Neutrophil (primary cell): ENCODE measurements at regions not wholly inside any gene's neighbourhood (a gene's known extent, or its start where the extent isn't known, plus 50 kb on each side); places are given as distances from the start of the nearest gene placed in this dataset.

ENCODE experiments used
- H3K27ac ChIP-seq: fragments of 200-600 bp; sonication (generic); 2 replicates; pipeline ENCODE4 v1.5.1; 2016; ENCODE audit warnings: mild to moderate bottlenecking, moderate library complexity
- H3K27me3 ChIP-seq: fragments of 200-600 bp; sonication (generic); 2 replicates; pipeline ENCODE4 v1.6.0; 2016; ENCODE audit warnings: mild to moderate bottlenecking
- H3K36me3 ChIP-seq: fragments of 200-600 bp; sonication (generic); 2 replicates; pipeline ENCODE4 v1.5.1; 2017
- H3K4me1 ChIP-seq, 2 experiments: fragments of 200-600 bp in 1 of 2; sonication (generic) in 1 of 2; 1 replicate in 1 of 2; 2 replicates in 1 of 2; pipeline versions ENCODE4 v1.5.1 to v1.6.1; 2013 to 2016; ENCODE audit warnings: low read depth in 1 of 2, low read length in 1 of 2, mild to moderate bottlenecking in 1 of 2, moderate library complexity in 1 of 2; ENCODE audit not compliant: control insufficient read depth in 1 of 2, insufficient read depth in 1 of 2
- H3K4me3 ChIP-seq, 2 experiments: fragments of 200-600 bp in 1 of 2; sonication (generic) in 1 of 2; 1 replicate in 1 of 2; 2 replicates in 1 of 2; pipeline ENCODE4 v1.5.1; 2013 to 2016; ENCODE audit warnings: low read depth in 1 of 2, low read length in 1 of 2, mild to moderate bottlenecking in 1 of 2, moderate library complexity in 1 of 2
- H3K9me3 ChIP-seq: fragments of 200-600 bp; sonication (generic); 2 replicates; pipeline ENCODE4 v1.5.1; 2016
- CTCF ChIP-seq: fragments of 200-600 bp; sonication (generic); IDR thresholded peaks from 2 replicates; pipeline ENCODE4 v1.5.1; 2016; ENCODE audit warnings: antibody characterized with exemption

- H3K9me3 ChIP-seq, result no peaks in the 10 kb centered on the region
- no peak for TF ChIP-seq CTCF
- H3K4me3 ChIP-seq, result no peak overlapping the region
- H3K27me3 ChIP-seq, result no peaks in the 10 kb centered on the region
- H3K36me3 ChIP-seq, result no peaks in the 10 kb centered on the region
- H3K27ac ChIP-seq, result no peak overlapping the region
- H3K4me1 ChIP-seq, result no peaks in the 10 kb centered on the region
Observed at GRCh38 chr22:49295465-49295743, 532.3 kb downstream of the BRD1 start.

DNA sequence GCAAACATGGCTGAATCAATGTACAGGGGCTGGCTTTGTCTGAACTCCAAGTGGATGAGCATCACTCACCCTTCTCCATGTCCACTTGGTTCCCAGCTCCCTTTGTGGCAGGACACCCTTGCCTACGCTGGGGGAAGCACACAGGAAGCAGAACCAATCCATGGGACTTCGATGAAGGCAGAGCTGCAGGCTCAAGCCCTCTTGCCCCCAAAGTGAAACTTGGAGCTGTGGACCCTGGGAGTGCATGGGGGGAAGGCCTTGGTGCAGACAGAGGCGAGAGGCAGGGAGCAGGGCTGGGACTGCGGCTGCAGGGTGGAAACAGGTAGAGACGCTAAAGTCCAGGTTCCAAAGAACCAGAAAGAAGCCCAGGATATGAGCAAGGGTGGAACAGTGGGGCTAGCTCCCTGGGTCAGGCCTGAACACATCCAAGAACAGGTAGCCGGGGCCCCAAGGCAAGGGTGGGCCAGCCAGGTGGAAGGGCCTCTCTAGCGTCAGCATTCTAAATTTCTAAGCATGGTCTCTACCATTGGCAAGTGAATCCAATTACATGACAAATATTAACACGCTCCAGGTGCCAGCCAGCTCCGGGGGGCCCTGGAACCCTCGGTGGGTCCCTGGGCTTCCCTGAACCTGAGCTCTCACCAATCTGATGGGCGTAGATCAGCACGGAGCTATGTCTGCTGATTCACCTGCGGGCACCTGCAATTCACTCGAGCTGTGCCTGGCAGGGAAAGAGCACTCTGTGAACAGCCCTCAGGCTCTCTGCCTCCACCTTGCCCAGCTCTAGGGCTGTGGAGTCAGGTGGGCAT lies 532.8 kb downstream of the BRD1 start:
- H3K4me3 ChIP-seq, result no peak overlapping the region
- TF ChIP-seq CTCF, result no peak
- no peaks in the 10 kb centered on the region for H3K36me3 ChIP-seq
- no peaks in the 10 kb centered on the region for H3K27me3 ChIP-seq
- H3K9me3 ChIP-seq, result no peaks in the 10 kb centered on the region
- H3K27ac ChIP-seq, result no peak overlapping the region
- no peaks in the 10 kb centered on the region for H3K4me1 ChIP-seq

GRCh38 chr22:49292909-49293308 lies 534.8 kb downstream of the BRD1 start:
- H3K9me3 ChIP-seq, result no peaks in the 10 kb centered on the region
- no peak overlapping the region for H3K27ac ChIP-seq
- no peaks in the 10 kb centered on the region for H3K4me1 ChIP-seq
- no peak for TF ChIP-seq CTCF
- H3K4me3 ChIP-seq, result no peak overlapping the region
- no peaks in the 10 kb centered on the region for H3K36me3 ChIP-seq
- H3K27me3 ChIP-seq, result no peaks in the 10 kb centered on the region

GRCh38 chr22:49291781-49292180 lies 535.9 kb downstream of the BRD1 start:
- H3K4me1 ChIP-seq, result no peaks in the 10 kb centered on the region
- H3K4me3 ChIP-seq, result no peak overlapping the region
- no peaks in the 10 kb centered on the region for H3K27me3 ChIP-seq
- no peak overlapping the region for H3K27ac ChIP-seq
- H3K9me3 ChIP-seq, result no peaks in the 10 kb centered on the region
- TF ChIP-seq CTCF, result no peak
- H3K36me3 ChIP-seq, result no peaks in the 10 kb centered on the region

DNA sequence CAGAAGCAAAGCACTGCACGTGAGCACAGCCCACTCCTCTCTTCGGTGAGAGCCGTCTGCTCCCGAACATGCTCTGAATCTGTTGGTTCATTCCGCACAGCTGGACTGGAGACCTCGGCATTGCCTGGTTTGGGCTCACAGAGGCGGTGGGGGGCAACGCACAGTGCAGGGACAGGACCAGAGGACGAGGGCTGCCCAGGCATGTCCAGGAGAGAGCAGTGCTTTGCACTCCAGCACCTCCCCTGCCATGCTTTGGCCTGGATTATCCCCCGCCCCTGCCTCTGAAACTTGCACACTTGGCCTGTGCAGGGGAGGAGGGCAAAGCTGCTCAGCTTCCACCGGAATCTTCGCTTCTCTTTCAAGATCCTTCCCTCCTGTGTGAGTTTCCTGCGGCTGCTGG lies 536.5 kb downstream of the BRD1 start:
- Histone ChIP-seq H3K27ac (no peak overlapping the region), H3K36me3 (no peaks in the 10 kb centered on the region), H3K27me3 (no peaks in the 10 kb centered on the region), H3K4me1 (no peaks in the 10 kb centered on the region), H3K9me3 (no peaks in the 10 kb centered on the region), H3K4me3 (no peak overlapping the region)
- no peak for TF ChIP-seq CTCF
